Fibroblast of skin of left biceps (primary cell): ENCODE measurements at regions not wholly inside any gene's neighbourhood (a gene's known extent, or its start where the extent isn't known, plus 50 kb on each side); places are given as distances from the start of the nearest gene placed in this dataset.

Experiments
- DNase-seq, 2 experiments: peaks; one replicate each; pipeline ENCODE4 v3.0.0-alpha.2; 2013; ENCODE audit warnings: low read depth in 2 of 2

- DNase-seq = no peak
Observed at GRCh38 chr14:29459969-29460560, 467.6 kb downstream of the PRKD1 start.

DNA sequence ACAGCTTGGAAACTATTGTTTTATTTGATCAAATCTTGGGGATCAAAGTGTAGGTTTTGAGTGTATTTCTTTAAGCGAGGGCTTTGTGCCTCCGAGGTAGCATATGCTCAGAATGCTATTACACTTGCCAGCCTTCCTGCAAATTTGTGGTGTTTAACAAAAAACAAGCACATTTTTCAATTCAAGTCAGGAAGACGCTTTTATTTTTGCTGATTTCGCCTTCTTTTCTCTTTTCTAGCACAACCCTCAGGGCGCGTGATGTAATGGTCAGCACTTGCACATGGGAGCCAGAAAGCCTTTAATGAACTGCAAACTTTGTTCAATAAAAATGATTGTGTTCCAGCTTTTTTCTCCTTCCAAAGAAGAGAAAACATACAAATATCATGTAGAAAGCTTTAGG lies 466.5 kb downstream of the PRKD1 start:
- no peak for DNase-seq

- no peak for DNase-seq
Observed at GRCh38 chr14:29461506-29461905, 466.1 kb downstream of the PRKD1 start.

- no peak for DNase-seq
Observed at GRCh38 chr14:29462321-29462720, 465.3 kb downstream of the PRKD1 start.

DNA sequence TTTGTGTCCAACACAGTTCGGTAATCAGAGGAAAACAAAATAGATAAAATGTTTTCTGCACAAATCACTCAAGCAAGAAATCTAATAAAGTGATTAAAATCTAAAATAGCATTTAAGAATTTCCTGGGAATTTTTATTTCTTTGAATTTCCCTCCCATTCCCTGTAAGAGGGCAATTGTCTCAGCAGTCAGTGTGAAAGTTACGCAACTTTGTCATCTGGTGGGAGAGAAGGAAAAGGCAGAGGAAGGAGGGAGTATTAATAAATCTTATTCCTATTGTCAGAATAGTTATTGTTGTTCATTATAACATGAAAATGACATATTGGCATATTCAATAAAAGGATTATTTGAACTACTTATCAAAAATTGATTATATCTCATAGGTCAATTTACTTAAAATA lies 464.9 kb downstream of the PRKD1 start:
- no peak for DNase-seq

- no peak for DNase-seq
Observed at GRCh38 chr14:29463727-29464395, 463.8 kb downstream of the PRKD1 start.

- DNase-seq = no peak
Observed at GRCh38 chr14:29465095-29465494, 462.6 kb downstream of the PRKD1 start.

DNA sequence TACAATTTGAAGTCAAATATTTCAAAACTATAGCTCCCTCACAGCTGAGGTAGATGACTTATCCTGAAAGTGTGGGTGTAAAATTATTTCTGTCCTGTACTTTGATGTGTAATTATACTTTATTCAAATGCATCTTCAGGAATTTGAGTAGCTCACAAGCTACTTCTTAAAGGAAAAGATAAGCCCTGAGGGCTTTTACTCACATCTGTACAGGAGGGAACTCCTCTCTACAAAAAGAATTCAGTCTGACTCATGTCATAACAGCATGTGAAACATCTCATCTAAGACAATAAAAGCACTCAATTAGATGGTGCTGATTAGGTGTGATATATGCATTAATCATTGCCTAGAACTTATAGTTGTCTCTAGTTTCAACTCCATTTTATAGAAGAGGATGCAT lies 452.0 kb downstream of the PRKD1 start:
- DNase-seq = no peak

DNA sequence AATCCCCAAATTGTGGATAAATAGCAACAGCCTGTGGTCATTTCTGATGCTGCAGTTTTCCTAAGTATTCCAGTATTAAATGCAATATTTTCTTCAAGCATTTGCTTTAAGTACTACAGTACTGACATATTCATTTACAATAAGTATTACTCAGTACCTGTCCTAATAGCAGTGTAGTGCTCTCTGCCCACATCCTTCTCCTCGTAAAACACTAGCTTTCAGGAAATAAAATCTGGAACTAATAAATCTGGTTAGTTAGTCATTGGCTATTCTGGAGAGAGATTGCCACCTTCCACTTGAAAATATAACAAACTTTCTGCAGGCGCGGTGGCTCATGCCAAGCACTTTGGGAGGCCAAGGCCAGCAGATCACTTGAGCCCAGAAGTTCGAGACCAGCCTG lies 441.5 kb downstream of the PRKD1 start:
- DNase-seq = no peak

GRCh38 chr14:29489911-29490425 lies 437.7 kb downstream of the PRKD1 start:
- DNase-seq = no peak

DNA sequence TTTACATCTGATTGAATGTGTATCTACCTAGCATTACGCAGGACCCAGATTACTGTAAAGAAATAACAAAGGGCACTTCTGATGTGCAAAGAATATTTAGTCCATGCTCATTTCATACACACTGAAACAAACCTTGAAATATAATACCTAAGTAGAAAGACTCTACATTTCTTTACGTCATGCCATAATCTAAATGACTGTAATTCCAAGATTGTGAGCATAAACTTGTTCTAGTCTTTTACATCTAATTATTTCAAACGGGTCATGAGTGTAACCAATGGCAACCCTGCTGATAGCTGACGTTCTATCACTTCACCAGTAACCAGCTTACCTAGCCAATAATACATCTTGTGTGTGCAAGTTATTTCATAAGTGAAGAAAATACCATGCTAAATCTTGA lies 433.8 kb downstream of the PRKD1 start:
- DNase-seq = no peak

- no peak for DNase-seq
Observed at GRCh38 chr14:29494312-29494711, 433.3 kb downstream of the PRKD1 start.

DNA sequence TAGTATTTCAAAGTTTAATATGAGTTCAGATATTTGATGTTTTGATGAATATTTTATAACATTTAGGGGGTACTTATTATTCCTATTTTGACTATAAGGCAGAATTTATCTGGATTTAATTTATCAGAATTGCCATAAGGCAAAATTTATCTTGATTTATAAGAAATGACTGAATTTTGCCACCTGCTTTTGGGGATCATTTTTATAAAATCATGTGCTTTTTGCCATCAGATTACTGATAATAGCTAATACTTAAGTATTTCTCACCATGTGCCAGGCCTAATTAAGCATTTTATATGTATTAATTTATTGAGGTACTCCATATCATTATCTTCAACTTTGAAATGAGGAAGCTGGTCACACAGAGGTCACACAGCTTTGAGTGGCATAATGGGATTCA lies 423.7 kb downstream of the PRKD1 start:
- no peak for DNase-seq

GRCh38 chr14:29518335-29518734 lies 409.3 kb downstream of the PRKD1 start:
- no peak for DNase-seq

DNA sequence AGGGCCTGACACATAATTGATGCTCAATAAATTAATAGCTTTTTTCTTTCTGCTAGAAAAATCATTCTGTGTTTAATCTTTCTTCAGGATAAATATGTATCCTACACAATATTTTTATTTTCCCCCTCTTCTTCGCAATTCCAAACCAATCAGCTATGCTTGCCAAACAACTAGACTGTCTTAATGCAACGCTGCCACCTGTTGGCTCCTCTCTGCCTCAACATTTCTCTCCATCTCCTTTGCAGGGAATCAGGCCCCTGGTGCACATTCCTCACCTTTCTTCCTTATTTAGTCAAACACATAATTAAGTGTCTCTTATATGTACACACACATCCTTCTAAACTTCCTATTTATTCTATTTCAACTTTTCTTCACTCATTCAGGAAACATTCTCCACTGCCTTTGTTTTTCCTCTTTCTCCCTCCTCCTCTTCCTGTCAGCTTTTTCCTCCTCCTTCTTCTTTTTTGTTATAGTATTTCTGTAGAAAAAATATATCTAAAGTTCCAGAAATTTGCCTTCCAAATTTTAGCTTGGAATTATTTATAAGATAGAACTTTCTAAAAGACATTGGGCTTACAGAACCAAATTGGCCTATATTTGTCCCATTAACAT lies 406.0 kb downstream of the PRKD1 start:
- no peak for DNase-seq
